GOT3 (cell line): ENCODE measurements at regions not wholly inside any gene's neighbourhood (a gene's known extent, or its start where the extent isn't known, plus 50 kb on each side); places are given as distances from the start of the nearest gene placed in this dataset.
"Not testable (repeated sequence)": the region's sequence is repeated elsewhere in the genome, so short reads cannot be mapped to it uniquely, and the experiment has no call there.

Source experiments
- DNase-seq: peaks from one replicate; lab custom pipeline; 2025; ENCODE audit warnings: mixed read lengths; lab: John Stamatoyannopoulos, UW

GRCh38 chr4:57424232-57424897, 314.2 kb upstream of the IGFBP7 start:
- DNase-seq = peak; percentile 18

GRCh38 chr4:57418133-57418532, 307.9 kb upstream of the IGFBP7 start:
- no peak for DNase-seq

GRCh38 chr4:57412259-57413054, 302.3 kb upstream of the IGFBP7 start:
- DNase-seq = no peak

GRCh38 chr4:57410331-57411052, 300.3 kb upstream of the IGFBP7 start:
- no peak for DNase-seq

GRCh38 chr4:57405359-57405758, 295.2 kb upstream of the IGFBP7 start:
- no peak for DNase-seq

- no peak for DNase-seq
Measured at GRCh38 chr4:57404483-57404882, 294.3 kb upstream of the IGFBP7 start.

GRCh38 chr4:57403591-57403990, 293.4 kb upstream of the IGFBP7 start:
- no peak for DNase-seq

- no peak for DNase-seq
Measured at GRCh38 chr4:57401586-57401985, 291.4 kb upstream of the IGFBP7 start.

- no peak for DNase-seq
Measured at GRCh38 chr4:57378766-57379165, 268.6 kb upstream of the IGFBP7 start.

GRCh38 chr4:57374866-57375595, 264.8 kb upstream of the IGFBP7 start:
- DNase-seq = no peak

GRCh38 chr4:57373991-57374390, 263.8 kb upstream of the IGFBP7 start:
- no peak for DNase-seq

- no peak for DNase-seq
Measured at GRCh38 chr4:57371671-57372070, 261.5 kb upstream of the IGFBP7 start.

GRCh38 chr4:57370691-57371090, 260.5 kb upstream of the IGFBP7 start:
- DNase-seq = no peak

- DNase-seq = no peak
Measured at GRCh38 chr4:57369446-57369845, 259.3 kb upstream of the IGFBP7 start.

GRCh38 chr4:57364255-57364654, 254.1 kb upstream of the IGFBP7 start:
- DNase-seq = no peak

- no peak for DNase-seq
Measured at GRCh38 chr4:57363346-57363745, 253.2 kb upstream of the IGFBP7 start.

- DNase-seq = no peak
Measured at GRCh38 chr4:57360681-57361080, 250.5 kb upstream of the IGFBP7 start.

- DNase-seq = no peak
Measured at GRCh38 chr4:57355101-57355665, 245.0 kb upstream of the IGFBP7 start.

GRCh38 chr4:57351731-57352130, 241.5 kb upstream of the IGFBP7 start:
- no peak for DNase-seq

- no peak for DNase-seq
Measured at GRCh38 chr4:57344296-57344695, 234.1 kb upstream of the IGFBP7 start.

- DNase-seq = no peak
Measured at GRCh38 chr4:57342411-57342810, 232.2 kb upstream of the IGFBP7 start.

GRCh38 chr4:57338861-57339260, 228.7 kb upstream of the IGFBP7 start:
- not testable (repeated sequence) for DNase-seq
